A673 (cell line): ENCODE measurements at regions not wholly inside any gene's neighbourhood (a gene's known extent, or its start where the extent isn't known, plus 50 kb on each side); places are given as distances from the start of the nearest gene placed in this dataset.

ENCODE experiments used
- BruUV-seq: library from RNA; stranded (reverse); fragments of 400-500 nt; replicated peaks from 2 replicates; lab custom pipeline; 2021; lab: Mats Ljungman, UMichigan
- CTCF ChIA-PET: fragments of 300-600 bp; sonication (Branson Sonifier 250); formaldehyde crosslinking; loops from one replicate; lab custom pipeline; 2022; ENCODE audit warnings: antibody characterized with exemption; lab: Charles Lee
- POLR2A ChIA-PET: fragments of 300-600 bp; sonication (Branson Sonifier 250); formaldehyde crosslinking; loops from one replicate; lab custom pipeline; 2022; ENCODE audit warnings: antibody characterized with exemption; ENCODE audit not compliant: low non-redundant PET; lab: Charles Lee
- DNase-seq: peaks from one replicate; pipeline ENCODE4 v3.0.0-alpha.2; 2015; ENCODE audit warnings: low spot score
- H3K27ac ChIP-seq: fragments of 200-600 bp; sonication (generic); 2 replicates; pipeline ENCODE4 v1.5.1; 2016; ENCODE audit warnings: mixed run types, low read depth, mild to moderate bottlenecking, mixed read lengths, antibody characterized with exemption, low read length; ENCODE audit not compliant: poor library complexity, severe bottlenecking
- H3K27me3 ChIP-seq: fragments of 200-600 bp; sonication (generic); replicated peaks from 2 replicates; pipeline ENCODE4 v1.6.1; 2017; ENCODE audit warnings: mixed run types, low read depth, mild to moderate bottlenecking, mixed read lengths, antibody characterized with exemption, low read length; ENCODE audit not compliant: insufficient read depth, poor library complexity
- H3K36me3 ChIP-seq: fragments of 200-600 bp; sonication (generic); 2 replicates; pipeline ENCODE4 v1.6.1; 2016; ENCODE audit warnings: mixed run types, mild to moderate bottlenecking, mixed read lengths, antibody characterized with exemption, low read length; ENCODE audit not compliant: insufficient read depth, poor library complexity, severe bottlenecking
- H3K4me1 ChIP-seq: fragments of 200-600 bp; sonication (generic); 2 replicates; pipeline ENCODE4 v1.6.1; 2017; ENCODE audit warnings: mixed run types, mild to moderate bottlenecking, mixed read lengths, antibody characterized with exemption, low read length; ENCODE audit not compliant: insufficient read depth, poor library complexity, severe bottlenecking
- H3K4me3 ChIP-seq: fragments of 200-600 bp; sonication (generic); 2 replicates; pipeline ENCODE4 v1.5.1; 2016; ENCODE audit warnings: low read depth, mixed run types, mild to moderate bottlenecking, mixed read lengths, low read length; ENCODE audit not compliant: poor library complexity, severe bottlenecking
- H3K9me3 ChIP-seq: fragments of 200-600 bp; sonication (generic); 2 replicates; pipeline ENCODE4 v1.6.1; 2016; ENCODE audit warnings: mixed run types, low read depth, mild to moderate bottlenecking, mixed read lengths, antibody characterized with exemption, low read length; ENCODE audit not compliant: poor library complexity, severe bottlenecking
- EZH2 ChIP-seq: fragments of 200-600 bp; sonication (generic); IDR thresholded peaks from 2 replicates; pipeline ENCODE4 v1.6.1; 2017; ENCODE audit warnings: borderline replicate concordance, low read depth, mild to moderate bottlenecking, mixed read lengths, antibody characterized with exemption, low read length; ENCODE audit not compliant: poor library complexity, severe bottlenecking
- intact Hi-C: fragments of 100-400 bp; cut with micrococcal nuclease; formaldehyde crosslinking; loops from one replicate; pipeline ENCODE4 v1.10.0; 2022; ENCODE audit not compliant: unreplicated experiment
- TF ChIP-seq, protein P1 (sequence below): fragments of 300-800, 200-600 bp; sonication (generic); conservative IDR thresholded peaks from 2 replicates; pipeline ENCODE4 v1.5.1; 2017; ENCODE audit warnings: low read depth, mild to moderate bottlenecking, antibody characterized with exemption, low read length, moderate library complexity, mixed read lengths

- BruUV-seq: no TSS peak
- DNase-seq: no peak
- ChIA-PET CTCF (no interaction called here), POLR2A (no interaction called here)
- Histone ChIP-seq H3K27me3 (no peaks in the 10 kb centered on the region), H3K4me3 (no peak overlapping the region), H3K36me3 (no peaks in the 10 kb centered on the region), H3K4me1 (no peaks in the 10 kb centered on the region), H3K9me3 (no peaks in the 10 kb centered on the region), H3K27ac (no peak overlapping the region)
- no peak for TF ChIP-seq EZH2
- intact Hi-C loops: no loop called here
These were observed 268.4 kb upstream of the NEBL start for GRCh38 chr10:21165489-21165888.

- no peak for DNase-seq
- Histone ChIP-seq H3K4me1 (no peaks in the 10 kb centered on the region), H3K9me3 (no peaks in the 10 kb centered on the region), H3K27me3 (no peaks in the 10 kb centered on the region), H3K4me3 (no peak overlapping the region), H3K36me3 (no peaks in the 10 kb centered on the region), H3K27ac (no peak overlapping the region)
- intact Hi-C loops: no loop called here
- no TSS peak for BruUV-seq
- POLR2A ChIA-PET: no interaction called here
- TF ChIP-seq EZH2: no peak
- TF ChIP-seq, protein P1, sequence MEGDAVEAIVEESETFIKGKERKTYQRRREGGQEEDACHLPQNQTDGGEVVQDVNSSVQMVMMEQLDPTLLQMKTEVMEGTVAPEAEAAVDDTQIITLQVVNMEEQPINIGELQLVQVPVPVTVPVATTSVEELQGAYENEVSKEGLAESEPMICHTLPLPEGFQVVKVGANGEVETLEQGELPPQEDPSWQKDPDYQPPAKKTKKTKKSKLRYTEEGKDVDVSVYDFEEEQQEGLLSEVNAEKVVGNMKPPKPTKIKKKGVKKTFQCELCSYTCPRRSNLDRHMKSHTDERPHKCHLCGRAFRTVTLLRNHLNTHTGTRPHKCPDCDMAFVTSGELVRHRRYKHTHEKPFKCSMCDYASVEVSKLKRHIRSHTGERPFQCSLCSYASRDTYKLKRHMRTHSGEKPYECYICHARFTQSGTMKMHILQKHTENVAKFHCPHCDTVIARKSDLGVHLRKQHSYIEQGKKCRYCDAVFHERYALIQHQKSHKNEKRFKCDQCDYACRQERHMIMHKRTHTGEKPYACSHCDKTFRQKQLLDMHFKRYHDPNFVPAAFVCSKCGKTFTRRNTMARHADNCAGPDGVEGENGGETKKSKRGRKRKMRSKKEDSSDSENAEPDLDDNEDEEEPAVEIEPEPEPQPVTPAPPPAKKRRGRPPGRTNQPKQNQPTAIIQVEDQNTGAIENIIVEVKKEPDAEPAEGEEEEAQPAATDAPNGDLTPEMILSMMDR: no peak
- CTCF ChIA-PET: no interaction called here
These were observed 267.6 kb upstream of the NEBL start for GRCh38 chr10:21164687-21165086.

DNA sequence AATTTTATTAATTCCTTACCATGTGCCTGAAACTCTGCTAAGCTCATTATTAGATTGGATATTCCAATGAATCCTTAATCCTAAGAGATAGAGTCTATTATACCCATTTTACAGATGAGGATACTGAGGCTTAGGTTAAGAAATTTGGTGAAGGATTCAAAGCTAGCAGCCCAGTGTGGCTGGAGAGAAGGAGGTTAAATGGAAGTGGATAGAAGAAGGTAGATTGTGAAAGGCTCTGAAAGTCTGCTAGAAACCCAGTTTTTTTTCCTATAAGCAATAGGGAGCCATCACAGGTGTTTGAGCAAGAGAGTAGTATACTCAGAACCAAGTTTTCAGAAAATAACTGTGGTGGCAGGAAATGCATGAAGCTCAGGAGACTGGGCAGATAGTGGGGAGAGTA, 265.8 kb upstream of the NEBL start:
- CTCF ChIA-PET: no interaction called here
- Histone ChIP-seq H3K4me3 (no peak overlapping the region), H3K27me3 (no peaks in the 10 kb centered on the region), H3K4me1 (no peaks in the 10 kb centered on the region), H3K36me3 (no peaks in the 10 kb centered on the region), H3K27ac (no peak overlapping the region), H3K9me3 (no peaks in the 10 kb centered on the region)
- POLR2A ChIA-PET: no interaction called here
- no TSS peak for BruUV-seq
- intact Hi-C loops: no loop called here
- TF ChIP-seq, protein P1: no peak
- TF ChIP-seq EZH2: no peak
- DNase-seq: no peak

GRCh38 chr10:21161647-21162046, 264.5 kb upstream of the NEBL start:
- Histone ChIP-seq H3K4me3 (no peak overlapping the region), H3K4me1 (no peaks in the 10 kb centered on the region), H3K9me3 (no peaks in the 10 kb centered on the region), H3K27ac (no peak overlapping the region), H3K27me3 (no peaks in the 10 kb centered on the region), H3K36me3 (no peaks in the 10 kb centered on the region)
- CTCF ChIA-PET: no interaction called here
- TF ChIP-seq, protein P1: no peak
- TF ChIP-seq EZH2: no peak
- intact Hi-C loops: no loop called here
- POLR2A ChIA-PET: no interaction called here
- no peak for DNase-seq
- BruUV-seq: no TSS peak
